OCI-LY7 (cell line): ENCODE measurements at regions not wholly inside any gene's neighbourhood (a gene's known extent, or its start where the extent isn't known, plus 50 kb on each side); places are given as distances from the start of the nearest gene placed in this dataset.

ENCODE experiments used
- CTCF ChIP-seq: fragments of 200-600 bp; sonication (generic); conservative IDR thresholded peaks from 2 replicates; pipeline ENCODE4 v1.5.1; 2014; ENCODE audit warnings: mild to moderate bottlenecking, antibody characterized with exemption, low read length, moderate library complexity, mixed read lengths
- EZH2phosphoT487 ChIP-seq: fragments of 200-600 bp; sonication (generic); IDR thresholded peaks from 2 replicates; pipeline ENCODE4 v1.6.1; 2018; ENCODE audit warnings: low read depth, borderline replicate concordance, mild to moderate bottlenecking, mixed run types, antibody characterized with exemption, low read length, moderate library complexity, mixed read lengths

DNA sequence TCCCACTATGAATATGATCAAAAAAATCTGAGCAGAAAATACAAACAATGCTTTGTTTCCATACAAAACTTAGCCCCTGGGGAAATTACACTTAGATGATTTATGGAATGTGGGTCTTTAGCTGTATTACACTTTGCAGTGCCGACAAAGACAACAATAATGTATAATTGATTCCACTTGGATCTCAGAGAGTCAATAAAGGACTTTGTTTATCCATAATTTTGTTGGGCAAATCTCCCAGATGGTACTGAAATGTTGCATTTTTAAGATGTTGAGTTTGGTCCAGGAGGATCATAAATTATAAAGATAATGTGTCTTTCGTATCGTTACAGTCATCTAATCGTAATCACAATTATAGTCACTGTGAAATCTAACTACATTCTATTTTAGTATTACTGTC lies 66.9 kb upstream of the DOCK1 start:
- TF ChIP-seq CTCF (no peak), EZH2phosphoT487 (no peak)
